PC-3 (cell line): ENCODE measurements at regions not wholly inside any gene's neighbourhood (a gene's known extent, or its start where the extent isn't known, plus 50 kb on each side); places are given as distances from the start of the nearest gene placed in this dataset.

Experiments used
- CTCF ChIP-seq: fragments of 300-600 bp; sonication (generic); conservative IDR thresholded peaks from 2 replicates; pipeline ENCODE4 v1.5.1; 2017; ENCODE audit warnings: antibody characterized with exemption, low read depth, mild to moderate bottlenecking, low read length
- EZH2 ChIP-seq: fragments of 300-600 bp; sonication (generic); IDR thresholded peaks from one replicate; pipeline ENCODE4 v1.6.1; 2017; ENCODE audit warnings: antibody characterized with exemption, mild to moderate bottlenecking, low read length; ENCODE audit not compliant: unreplicated experiment
- EZH2phosphoT487 ChIP-seq: fragments of 300-600 bp; sonication (generic); IDR thresholded peaks from 2 replicates; pipeline ENCODE4 v1.6.1; 2018; ENCODE audit warnings: mild to moderate bottlenecking, antibody characterized with exemption, low read length, borderline replicate concordance

- peak; percentile 66 for TF ChIP-seq CTCF
- TF ChIP-seq EZH2phosphoT487 = no peak
- TF ChIP-seq EZH2 = no peak
These were observed 798.9 kb downstream of the BRINP3 start for GRCh38 chr1:189678779-189679178.
